NCI-H1694 treated with DMSO at 0.1 percent for 48 hours (cell line): ENCODE measurements at regions not wholly inside any gene's neighbourhood (a gene's known extent, or its start where the extent isn't known, plus 50 kb on each side); places are given as distances from the start of the nearest gene placed in this dataset.
"Not testable (repeated sequence)": the region's sequence is repeated elsewhere in the genome, so short reads cannot be mapped to it uniquely, and the experiment has no call there.

Experiments
- DNase-seq: peaks from one replicate; lab custom pipeline; 2025; lab: John Stamatoyannopoulos, UW

GRCh38 chr14:66281036-66281776 lies 205.0 kb upstream of the CCDC196 start:
- DNase-seq, result no peak

DNA sequence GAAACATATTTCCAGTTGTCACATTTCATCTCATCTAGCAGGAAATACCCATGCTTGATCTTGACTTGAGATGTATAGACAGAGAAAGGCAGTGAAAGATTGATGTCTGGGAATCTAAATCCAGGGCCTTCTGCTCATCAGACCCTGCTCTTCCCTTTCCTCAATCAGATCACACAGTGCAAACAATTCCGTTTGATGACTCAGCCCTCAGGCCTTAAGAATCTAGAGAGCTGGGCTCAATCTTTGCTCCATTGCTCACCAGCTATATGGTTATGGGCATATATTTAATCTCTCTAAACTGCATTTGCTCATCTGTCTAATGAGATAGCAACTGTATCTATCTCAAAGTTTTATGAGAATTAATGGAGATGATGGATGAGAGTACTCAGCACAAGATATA lies 201.8 kb upstream of the CCDC196 start:
- no peak for DNase-seq

DNA sequence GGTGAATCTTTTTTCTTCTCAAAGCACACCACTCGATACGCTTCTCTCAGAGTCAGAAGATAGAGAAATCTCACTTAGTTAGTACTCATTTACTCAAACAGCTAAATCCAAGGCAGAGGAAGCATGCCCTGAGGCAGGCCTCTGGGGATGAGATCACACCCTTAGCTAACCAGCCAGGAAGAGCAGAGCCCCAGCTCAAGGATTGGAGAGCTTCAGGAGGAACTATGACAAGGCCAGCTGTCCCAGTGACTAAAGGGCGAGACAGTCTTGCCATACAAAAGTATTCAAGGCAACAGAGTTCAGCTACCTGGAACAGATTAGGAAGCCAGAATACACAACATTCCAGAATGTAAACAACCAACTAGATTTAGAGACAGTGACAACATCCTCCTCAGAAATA lies 197.7 kb upstream of the CCDC196 start:
- no peak for DNase-seq

- no peak for DNase-seq
These were observed 194.4 kb upstream of the CCDC196 start for GRCh38 chr14:66291756-66292155.

GRCh38 chr14:66293533-66294105 lies 192.6 kb upstream of the CCDC196 start:
- no peak for DNase-seq

GRCh38 chr14:66295386-66295785 lies 190.8 kb upstream of the CCDC196 start:
- no peak for DNase-seq

GRCh38 chr14:66300886-66301285 lies 185.3 kb upstream of the CCDC196 start:
- no peak for DNase-seq

DNA sequence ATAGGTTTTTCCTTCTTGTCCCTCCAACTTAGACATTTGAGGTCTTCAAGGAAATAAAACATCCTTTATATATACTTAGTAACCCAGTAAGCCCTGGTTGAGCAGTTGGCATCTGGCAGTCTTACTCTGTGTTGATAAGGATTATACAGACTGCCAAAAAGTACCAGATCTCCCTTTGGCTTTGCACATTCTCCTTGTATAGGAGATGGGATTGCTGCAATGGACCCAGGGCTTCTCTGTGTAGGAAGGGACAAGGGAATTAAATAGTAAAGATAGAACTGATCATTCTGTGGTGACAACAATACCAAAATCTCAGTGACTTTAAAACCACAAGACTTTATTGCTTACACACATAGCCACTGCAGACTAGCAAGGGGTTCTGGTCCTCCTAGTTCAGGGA lies 180.1 kb upstream of the CCDC196 start:
- DNase-seq, result no peak

GRCh38 chr14:66311058-66311457 lies 175.1 kb upstream of the CCDC196 start:
- no peak for DNase-seq

DNA sequence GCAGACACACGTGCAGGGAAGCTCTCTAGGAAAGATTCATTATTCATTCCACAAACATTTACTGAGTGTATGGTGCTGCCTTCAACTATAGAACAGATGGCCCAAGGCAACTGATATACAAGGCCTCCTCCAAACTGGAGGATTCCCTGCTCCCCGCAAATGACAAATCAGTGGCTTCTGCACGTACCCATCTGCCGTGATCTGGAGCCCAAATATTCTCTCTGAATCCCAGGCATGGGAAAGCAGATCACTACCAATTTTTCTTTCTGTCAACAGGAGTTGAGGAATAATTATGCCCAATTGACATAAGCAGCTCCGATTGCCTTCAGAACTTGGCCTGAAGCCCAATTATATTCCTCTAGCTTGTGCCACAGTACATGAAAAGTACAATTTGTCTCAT lies 174.2 kb upstream of the CCDC196 start:
- peak; percentile 91 for DNase-seq

- DNase-seq, result no peak
These were observed 173.7 kb upstream of the CCDC196 start for GRCh38 chr14:66312451-66312850.

- DNase-seq, result no peak
These were observed 171.1 kb upstream of the CCDC196 start for GRCh38 chr14:66315098-66315497.

DNA sequence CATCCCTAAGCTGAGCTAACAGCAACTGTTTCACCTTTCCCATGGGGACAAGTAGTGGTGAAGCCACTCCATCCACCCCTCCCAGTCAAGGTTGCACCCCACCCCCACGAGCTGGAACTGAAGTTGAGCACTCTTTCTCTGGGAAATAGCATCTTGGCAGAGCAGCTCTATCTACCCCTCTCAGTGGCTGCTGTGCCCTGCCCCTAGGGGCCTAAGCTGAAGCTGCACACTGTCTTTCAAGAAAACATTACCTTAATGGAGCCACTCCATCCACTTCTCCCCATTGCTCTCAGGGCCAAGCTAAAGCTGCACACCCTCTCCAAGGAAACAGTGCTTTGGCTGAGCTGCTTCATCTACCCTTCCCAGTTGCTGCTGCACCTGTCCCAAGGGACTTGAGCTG lies 170.6 kb upstream of the CCDC196 start:
- DNase-seq, result no peak

DNA sequence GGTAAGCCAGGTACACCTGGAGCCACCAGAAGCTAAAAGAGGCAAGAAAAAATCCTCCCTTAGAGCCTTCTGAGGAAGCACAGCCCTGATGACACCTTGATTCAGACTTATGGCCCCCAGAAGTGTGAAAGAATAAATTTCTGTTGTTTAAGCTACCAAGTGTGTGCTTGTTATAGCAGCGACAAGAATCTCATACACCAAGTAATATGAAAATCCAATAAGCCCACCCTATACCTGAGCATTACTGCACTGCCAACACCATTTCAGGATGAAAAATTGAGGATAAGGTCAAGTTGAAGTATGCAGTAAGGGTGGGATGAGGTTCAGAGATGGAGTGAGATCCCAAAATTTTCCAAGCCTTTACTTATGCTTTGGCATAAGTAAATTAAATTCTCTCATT lies 163.6 kb upstream of the CCDC196 start:
- DNase-seq, result no peak

DNA sequence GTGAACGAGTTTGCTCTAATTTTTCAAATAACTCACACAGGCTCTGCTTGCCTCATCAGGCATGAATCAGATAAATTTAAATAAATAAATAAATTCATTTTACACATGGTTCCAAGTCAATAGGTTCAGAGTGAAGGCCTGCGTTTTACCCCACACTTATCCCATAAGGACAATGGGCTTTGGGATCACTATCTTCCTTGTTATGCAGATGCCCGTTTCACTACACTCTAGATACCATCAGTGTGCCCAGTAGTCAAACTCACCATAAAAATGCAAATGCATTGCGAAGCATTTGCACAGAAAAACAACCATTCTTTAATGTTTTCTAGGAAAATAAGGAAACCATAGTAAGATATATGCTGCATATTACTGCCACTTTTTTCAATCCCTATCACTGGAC lies 155.9 kb upstream of the CCDC196 start:
- DNase-seq, result no peak

DNA sequence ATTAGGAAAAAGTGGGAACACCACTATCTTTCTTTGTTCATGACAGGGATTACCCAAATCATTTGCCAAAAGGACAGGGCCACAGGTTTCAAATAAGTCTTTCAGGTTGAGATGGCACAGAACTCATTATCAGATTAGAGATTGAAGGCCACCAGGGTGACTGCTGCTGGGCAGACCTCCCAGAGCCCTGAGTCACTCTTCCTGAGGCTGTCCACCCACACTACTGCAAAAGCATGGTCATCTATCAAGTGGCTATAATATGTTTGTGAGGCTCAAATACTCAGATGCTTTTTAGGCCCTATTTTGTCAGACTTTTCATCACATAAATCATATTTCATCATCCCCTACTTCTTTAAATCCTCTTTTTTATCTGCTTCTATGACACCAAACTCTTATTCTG lies 155.3 kb upstream of the CCDC196 start:
- DNase-seq, result no peak

DNA sequence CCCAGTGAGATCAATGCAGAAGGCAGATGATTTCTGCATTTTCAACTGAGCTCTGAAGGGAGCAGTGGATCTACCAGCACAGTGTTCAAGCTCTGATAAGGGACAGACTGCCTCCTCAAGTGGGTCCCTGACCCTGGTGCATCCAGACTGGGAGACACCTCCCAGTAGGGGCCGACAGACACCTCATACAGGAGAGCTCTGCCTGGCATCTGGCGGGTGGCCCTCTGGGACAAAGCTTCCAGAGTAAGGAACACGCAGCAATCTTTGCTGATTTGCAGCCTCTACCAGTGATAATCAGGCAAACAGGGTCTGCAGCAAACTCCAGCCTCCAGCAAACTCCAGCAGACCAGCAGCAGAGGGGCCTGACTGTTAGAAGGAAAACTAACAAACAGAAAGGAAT lies 152.9 kb upstream of the CCDC196 start:
- DNase-seq, result not testable (repeated sequence)

DNA sequence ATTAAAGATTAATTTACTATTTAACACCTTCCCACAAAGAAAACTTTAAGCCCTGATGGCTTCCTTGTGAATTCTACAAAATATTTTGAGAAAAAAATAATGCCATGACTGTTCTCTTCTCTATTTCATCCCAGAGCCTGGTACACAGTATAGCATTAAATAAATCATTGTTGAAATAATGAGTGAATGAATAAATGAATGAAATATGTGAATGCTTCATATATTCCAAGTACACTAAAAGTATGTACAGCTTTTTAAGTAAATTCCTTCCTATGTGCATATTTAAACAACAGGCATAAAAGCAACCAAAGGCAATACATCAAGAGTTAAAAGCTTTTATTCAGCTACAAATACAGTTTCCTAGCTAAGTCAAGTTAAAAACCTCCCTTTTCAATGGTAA lies 144.9 kb upstream of the CCDC196 start:
- no peak for DNase-seq

GRCh38 chr14:66345986-66346385 lies 140.2 kb upstream of the CCDC196 start:
- no peak for DNase-seq

- no peak for DNase-seq
These were observed 134.9 kb upstream of the CCDC196 start for GRCh38 chr14:66351310-66351709.

GRCh38 chr14:66359500-66359899 lies 126.7 kb upstream of the CCDC196 start:
- peak; percentile 75 for DNase-seq

DNA sequence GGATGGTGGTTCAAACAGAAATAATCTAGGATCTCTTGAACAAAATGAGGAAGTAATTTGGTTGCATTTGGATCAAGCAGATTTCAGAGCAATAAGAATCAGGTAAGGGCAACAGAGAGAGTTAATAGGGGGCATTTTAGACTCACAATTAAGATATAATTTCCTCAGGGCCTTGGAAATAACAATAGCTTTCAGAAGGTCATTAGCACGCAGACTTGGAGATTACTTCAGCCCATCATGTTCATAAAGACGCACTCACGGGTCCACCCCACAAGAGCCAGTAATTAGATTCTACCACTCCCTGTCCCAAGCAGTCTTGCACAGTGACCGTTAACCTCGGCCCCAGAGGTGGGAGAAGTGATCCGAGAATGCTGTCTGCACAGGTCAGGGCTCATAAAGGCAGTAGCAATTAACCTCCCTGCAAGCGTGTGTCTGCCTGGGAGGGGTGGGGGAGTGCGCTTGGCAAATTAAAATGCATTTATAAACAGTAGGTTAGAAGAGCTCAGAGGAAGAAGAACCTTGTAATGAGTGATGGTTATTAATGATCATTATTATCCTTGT lies 125.7 kb upstream of the CCDC196 start:
- no peak for DNase-seq

GRCh38 chr14:66361013-66361412 lies 125.2 kb upstream of the CCDC196 start:
- DNase-seq, result no peak

DNA sequence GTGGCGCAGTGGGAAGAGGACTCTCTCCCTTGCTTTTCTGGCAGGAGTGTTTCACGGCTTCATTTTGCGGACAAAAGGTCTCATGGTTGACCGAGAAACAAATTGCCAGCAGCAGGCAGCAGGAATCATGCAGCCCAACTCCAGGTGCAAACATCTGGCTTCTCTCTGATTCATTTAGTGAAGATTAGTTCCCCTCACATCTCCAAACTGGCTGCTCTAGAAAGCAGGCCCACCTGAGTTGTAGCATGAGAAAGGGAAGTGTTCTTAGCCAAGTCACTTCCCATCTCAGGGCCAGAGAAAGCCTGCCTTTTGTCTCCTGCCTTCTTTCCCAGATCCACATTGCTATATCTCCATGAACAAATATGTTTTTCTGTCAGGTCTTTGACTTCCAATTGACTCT lies 120.8 kb upstream of the CCDC196 start:
- DNase-seq, result no peak
